ENCODE measurements at regions not wholly inside any gene's neighbourhood (a gene's known extent, or its start where the extent isn't known, plus 50 kb on each side); places are given as distances from the start of the nearest gene placed in this dataset.
"Not testable (repeated sequence)": the region's sequence is repeated elsewhere in the genome, so short reads cannot be mapped to it uniquely, and the experiment has no call there.

DNA sequence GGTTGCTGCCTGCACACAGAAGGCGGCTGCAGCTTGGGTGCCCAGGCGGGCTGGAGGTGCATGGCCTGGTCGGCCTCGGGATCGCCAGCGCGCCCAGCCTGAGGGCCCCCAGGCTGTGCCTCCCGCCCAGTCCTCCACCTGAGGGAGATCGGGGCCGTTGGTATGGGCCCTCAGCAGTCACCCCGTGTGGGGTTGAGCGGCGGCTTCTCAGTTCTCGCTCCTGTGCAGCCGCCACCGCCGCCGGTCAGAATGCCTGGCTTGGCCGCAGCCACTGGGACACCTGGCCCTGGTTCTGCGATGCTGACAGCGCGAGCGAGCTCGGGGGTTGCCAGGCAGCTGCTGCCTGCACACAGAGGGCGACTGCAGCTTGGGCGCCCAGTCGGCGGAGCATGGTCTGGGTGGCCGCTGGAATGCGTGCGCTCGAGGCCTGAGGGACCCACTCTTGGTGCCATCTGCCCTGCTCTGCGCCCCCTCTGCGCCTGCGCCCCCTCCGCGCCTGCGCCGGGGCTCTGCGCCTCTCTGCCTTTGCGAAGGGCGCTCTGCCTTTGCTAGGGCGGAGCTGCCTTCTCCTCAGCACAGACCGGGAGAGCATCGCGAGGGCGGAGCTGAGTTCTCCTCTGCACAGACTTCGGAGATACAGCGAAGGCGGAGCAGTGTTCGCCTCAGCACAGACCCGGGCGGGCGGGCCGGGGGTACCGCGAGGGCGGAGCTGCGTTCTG, 84.6 kb upstream of the ZNG1F start:
- DNase-seq (ENCODE audit: low read depth), result peak; percentile 13

DNA sequence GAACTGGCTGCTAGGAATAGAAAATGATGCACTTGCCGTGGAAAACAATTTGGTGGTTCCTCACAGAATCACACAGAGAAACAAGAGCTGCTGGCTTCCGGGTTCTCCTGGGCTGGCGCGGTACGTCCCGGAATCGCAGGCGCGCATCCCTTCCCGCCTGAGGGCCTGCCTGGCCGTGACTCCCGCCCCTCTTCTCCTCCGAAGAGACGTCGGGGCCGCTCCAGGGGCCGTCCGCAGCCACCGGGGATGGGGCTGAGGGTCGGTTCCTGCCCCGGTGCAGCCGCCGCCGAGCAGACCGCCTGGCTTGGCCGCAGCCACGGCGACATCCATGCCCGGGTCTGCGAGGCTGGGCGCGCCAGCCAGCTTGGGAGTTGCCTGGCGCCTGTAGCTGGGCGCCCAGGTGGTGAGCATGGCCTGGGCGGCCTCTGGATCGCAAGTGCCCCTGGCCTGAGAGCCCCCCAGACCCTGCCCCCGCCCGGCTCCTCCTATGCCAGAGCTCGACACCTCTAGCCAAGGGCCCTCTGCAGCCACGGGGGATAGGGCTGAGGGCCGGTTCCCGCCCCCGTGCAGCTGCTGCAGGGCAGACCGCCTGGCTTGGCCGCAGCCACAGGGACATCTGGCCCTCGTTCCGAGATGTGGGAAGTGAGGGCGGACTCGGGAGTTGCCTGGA, 83.9 kb upstream of the ZNG1F start:
- not testable (repeated sequence) for DNase-seq (ENCODE audit: low read depth)

DNA sequence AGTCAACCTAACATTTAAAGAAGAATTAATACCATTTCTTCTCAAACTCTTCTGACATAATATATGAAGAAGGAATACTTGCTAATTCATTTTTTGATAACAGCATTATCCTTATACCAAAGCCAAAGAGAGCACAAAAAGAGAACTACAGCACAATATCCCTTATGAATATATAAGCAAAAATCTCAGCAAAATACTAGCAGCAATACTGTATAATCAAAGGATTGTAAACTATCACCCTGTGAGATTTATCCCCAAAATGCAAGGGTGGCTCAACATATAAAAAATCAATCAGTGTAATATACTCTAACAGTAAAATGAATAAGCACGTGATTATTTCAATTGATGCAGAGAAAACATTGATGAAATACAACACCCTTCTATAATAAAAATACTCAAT, 81.9 kb upstream of the ZNG1F start:
- not testable (repeated sequence) for DNase-seq (ENCODE audit: low read depth)

DNA sequence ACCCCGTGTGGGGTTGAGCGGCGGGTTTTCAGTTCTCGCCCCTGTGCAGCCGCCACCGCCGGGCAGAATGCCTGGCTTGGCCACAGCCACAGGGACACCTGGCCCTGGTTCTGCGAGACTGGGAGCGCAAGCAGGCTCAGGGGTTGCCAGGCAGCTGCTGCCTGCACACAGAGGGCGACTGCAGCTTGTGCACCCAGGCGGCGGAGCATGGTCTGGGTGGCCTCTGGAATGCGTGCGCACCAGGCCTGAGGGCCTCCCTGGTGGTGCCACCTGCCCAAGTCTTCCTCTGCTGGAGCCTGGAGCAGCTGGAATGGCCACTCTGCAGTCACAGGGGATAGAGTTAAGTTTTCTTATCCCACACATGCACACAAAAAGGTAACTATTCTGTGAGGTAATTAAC, 80.4 kb upstream of the ZNG1F start:
- not testable (repeated sequence) for DNase-seq (ENCODE audit: low read depth)

DNA sequence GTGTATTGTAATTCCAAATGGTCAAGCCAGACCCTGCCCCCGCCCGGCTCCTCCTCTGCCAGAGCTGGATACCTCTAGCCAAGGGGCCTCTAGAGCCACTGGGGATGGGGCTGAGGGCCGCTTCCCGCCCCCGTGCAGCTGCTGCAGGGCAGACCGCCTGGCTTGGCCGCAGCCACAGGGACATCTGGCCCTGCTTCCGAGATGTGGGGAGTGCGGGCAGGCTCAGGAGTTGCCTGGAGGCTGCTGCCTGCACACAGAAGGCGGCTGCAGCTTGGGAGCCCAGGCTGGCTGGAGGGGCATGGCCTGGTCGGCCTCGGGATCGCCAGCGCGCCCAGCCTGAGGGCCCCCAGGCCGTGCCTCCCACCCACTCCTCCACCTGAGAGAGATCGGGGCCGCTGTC, 79.9 kb upstream of the ZNG1F start:
- DNase-seq (ENCODE audit: low read depth), result not testable (repeated sequence)

DNA sequence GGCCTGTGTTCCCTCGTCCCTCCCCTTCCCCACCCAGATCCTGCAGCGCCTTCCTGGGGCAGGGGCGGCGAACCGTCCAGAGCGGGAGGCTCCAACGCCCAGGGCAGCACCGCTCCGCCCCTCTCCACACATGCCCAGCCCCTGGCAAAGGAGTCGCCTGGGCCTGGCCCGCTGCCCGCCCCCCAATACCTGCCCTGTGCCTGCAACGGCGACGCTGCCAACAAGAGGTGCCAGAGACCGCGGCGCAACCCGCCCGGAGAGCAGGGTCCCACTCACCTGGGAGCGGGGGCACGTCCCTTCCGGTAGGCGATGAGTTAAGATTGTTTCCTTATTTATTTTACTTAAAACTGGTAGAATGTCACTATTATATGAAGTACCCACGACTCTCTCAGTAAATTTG, 77.5 kb upstream of the ZNG1F start:
- DNase-seq (ENCODE audit: low read depth), result not testable (repeated sequence)

DNA sequence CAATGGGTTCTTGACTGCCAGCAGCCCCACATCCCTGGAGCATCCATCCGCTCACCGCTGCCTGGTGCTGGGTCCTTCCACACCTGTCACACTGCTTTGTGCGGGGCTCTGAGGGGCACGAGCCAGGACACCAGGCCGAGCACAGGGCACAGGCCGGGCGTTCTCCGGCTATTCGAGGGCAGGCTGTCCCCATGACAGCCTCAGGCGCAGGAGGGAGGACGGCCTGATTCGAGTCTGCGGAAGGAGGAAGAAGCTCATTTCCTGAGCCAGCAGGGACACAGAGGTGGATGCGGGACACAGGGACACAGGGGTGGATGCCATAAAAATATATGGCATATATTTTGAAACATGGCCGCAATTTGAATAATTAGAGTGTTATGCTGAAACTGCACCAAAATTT, 76.9 kb upstream of the ZNG1F start:
- DNase-seq (ENCODE audit: low read depth), result not testable (repeated sequence)

DNA sequence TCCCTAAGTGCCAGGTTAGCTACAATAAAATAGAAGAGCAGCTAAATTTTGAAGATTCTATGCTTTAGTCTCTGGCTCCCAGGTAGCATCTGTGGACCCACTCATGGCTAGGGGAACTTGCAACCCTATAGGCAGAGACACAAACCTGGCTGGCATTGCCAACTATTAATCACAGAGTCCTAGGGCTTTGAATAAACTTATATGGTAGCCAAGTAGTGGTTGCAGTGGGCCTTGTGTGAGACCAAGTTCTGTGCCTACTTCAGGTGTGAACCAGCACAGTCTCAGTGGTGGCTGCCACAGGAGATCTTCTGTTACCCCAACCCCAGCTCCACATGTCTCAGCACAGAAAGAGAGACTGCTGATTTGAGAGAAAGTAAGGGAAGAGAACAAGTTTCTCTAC, 62.9 kb upstream of the ZNG1F start:
- DNase-seq (ENCODE audit: low read depth), result not testable (repeated sequence)

DNA sequence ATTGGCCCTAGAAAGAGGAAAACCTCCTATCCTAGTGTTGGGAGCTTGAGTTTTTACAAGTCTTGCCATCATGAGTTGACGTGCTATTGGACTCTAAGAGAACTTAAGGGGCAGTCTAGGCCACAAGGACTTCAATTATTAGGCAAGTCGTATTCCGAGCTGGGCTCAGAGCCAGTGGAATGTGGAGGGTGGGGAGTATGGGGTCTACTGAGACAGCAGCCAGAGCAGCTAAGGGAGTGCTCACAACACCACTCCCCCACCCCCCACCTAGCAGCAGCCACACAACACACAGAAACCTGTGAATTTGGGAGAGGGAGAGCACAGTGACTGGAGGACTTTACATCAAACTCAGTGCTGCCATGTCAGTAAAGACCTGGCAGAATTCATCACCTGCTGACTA, 62.0 kb upstream of the ZNG1F start:
- DNase-seq (ENCODE audit: low read depth), result not testable (repeated sequence)

DNA sequence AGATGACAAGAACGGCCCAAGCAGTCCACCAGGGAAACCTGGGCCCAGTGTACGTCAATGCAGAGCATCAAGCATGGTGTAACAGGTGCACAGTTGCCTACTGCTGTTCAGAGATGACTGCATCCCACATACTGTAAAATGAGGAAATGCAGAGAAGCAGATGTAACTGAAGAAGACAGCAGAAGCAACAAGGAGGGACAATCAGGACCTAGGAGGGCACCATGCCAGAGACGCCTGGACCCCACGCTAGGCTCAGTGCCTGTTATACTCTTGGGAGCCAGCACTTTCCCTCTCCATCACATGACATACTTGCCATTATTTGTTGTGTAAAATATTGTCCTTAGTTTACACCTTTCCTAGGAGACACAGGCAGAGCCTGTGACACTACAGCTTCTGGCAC, 57.6 kb upstream of the ZNG1F start:
- DNase-seq (ENCODE audit: low read depth), result not testable (repeated sequence)

Measured in renal cortical epithelial cell (primary cell).